Right atrium auricular region (tissue), 2 donors: ENCODE measurements at regions not wholly inside any gene's neighbourhood (a gene's known extent, or its start where the extent isn't known, plus 50 kb on each side); places are given as distances from the start of the nearest gene placed in this dataset.

Source experiments
- DNase-seq: peaks from one replicate; pipeline ENCODE4 v3.0.0-alpha.2; 2019; ENCODE audit warnings: low spot score
- H3K27ac ChIP-seq, 2 donors: fragments of 200-600 bp; sonication (generic); 1 replicate in 1 of 2; 2 replicates in 1 of 2; pipeline ENCODE4 v1.5.1; 2016 to 2019
- H3K27me3 ChIP-seq, 2 donors: fragments of 200-600 bp; sonication (generic); one replicate each; pipeline versions ENCODE4 v1.5.1 to v1.6.0; 2017 to 2019
- H3K36me3 ChIP-seq: fragments of 200-600 bp; sonication (generic); one replicate; pipeline ENCODE4 v1.5.1; 2016
- H3K4me1 ChIP-seq, 2 donors: fragments of 200-600 bp; sonication (generic); one replicate each; pipeline versions ENCODE4 v1.5.1 to v1.6.0; 2017 to 2019
- H3K4me3 ChIP-seq, 2 donors: fragments of 200-600 bp; sonication (generic); 1 replicate in 1 of 2; 2 replicates in 1 of 2; pipeline ENCODE4 v1.5.1; 2017 to 2019; ENCODE audit warnings: mild to moderate bottlenecking in 1 of 2, moderate library complexity in 1 of 2
- H3K9me3 ChIP-seq, 2 donors: fragments of 200-600 bp; sonication (generic); one replicate each; pipeline ENCODE4 v1.5.1; 2019
- TF ChIP-seq, protein P1 (sequence below), 2 donors: fragments of 200-600 bp; sonication (generic); IDR thresholded peaks; one replicate each; pipeline ENCODE4 v1.5.1; 2019; ENCODE audit warnings: antibody characterized with exemption in 2 of 2

- peak; percentile 66 for DNase-seq
- H3K27me3 ChIP-seq = peaks cover 0 to 9% of the 10 kb centered on the region in 2 donors
Observed at GRCh38 chr1:157193702-157194391, 55.7 kb upstream of the ETV3 start.

DNA sequence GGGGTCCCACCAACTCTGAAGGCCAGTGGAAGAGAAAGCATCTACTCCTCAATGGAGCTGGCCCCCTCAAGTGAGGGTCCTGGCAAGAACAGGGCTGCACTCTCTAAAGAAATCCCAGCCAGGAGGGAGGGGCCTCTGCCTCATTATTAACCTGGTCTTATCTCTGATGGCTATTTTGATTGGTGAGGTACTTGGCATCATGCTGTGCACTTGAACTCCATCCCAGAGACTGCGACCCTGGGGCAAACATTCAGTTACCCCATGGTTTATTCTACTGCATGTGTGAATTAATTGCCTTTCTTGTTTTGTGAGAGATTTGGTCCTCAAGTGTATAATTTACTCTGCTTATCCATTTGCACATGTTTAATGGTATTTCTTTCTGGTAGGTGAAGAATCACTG, 55.0 kb upstream of the ETV3 start:
- no peak overlapping the region for H3K27ac ChIP-seq
- no peak for DNase-seq
- TF ChIP-seq, protein P1, sequence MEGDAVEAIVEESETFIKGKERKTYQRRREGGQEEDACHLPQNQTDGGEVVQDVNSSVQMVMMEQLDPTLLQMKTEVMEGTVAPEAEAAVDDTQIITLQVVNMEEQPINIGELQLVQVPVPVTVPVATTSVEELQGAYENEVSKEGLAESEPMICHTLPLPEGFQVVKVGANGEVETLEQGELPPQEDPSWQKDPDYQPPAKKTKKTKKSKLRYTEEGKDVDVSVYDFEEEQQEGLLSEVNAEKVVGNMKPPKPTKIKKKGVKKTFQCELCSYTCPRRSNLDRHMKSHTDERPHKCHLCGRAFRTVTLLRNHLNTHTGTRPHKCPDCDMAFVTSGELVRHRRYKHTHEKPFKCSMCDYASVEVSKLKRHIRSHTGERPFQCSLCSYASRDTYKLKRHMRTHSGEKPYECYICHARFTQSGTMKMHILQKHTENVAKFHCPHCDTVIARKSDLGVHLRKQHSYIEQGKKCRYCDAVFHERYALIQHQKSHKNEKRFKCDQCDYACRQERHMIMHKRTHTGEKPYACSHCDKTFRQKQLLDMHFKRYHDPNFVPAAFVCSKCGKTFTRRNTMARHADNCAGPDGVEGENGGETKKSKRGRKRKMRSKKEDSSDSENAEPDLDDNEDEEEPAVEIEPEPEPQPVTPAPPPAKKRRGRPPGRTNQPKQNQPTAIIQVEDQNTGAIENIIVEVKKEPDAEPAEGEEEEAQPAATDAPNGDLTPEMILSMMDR (IDR thresholded peaks at IDR 0.05) = no peak
- no peaks in the 10 kb centered on the region for H3K36me3 ChIP-seq
- H3K4me1 ChIP-seq = peaks cover 0 to 5% of the 10 kb centered on the region in 2 donors
- peaks cover 0 to 9% of the 10 kb centered on the region in 2 donors for H3K27me3 ChIP-seq
- H3K4me3 ChIP-seq = no peak overlapping the region
- H3K9me3 ChIP-seq = no peaks in the 10 kb centered on the region

More at GRCh38 chr1:157193702-157194391, 55.7 kb upstream of the ETV3 start:
- TF ChIP-seq, protein P1 (IDR thresholded peaks at IDR 0.05) = peak in 1 of 2 donors; percentile 68
- no peaks in the 10 kb centered on the region for H3K9me3 ChIP-seq
- no peak overlapping the region for H3K4me3 ChIP-seq
- no peak overlapping the region for H3K27ac ChIP-seq
- no peaks in the 10 kb centered on the region for H3K36me3 ChIP-seq
- H3K4me1 ChIP-seq = peaks cover 0 to 5% of the 10 kb centered on the region in 2 donors

DNA sequence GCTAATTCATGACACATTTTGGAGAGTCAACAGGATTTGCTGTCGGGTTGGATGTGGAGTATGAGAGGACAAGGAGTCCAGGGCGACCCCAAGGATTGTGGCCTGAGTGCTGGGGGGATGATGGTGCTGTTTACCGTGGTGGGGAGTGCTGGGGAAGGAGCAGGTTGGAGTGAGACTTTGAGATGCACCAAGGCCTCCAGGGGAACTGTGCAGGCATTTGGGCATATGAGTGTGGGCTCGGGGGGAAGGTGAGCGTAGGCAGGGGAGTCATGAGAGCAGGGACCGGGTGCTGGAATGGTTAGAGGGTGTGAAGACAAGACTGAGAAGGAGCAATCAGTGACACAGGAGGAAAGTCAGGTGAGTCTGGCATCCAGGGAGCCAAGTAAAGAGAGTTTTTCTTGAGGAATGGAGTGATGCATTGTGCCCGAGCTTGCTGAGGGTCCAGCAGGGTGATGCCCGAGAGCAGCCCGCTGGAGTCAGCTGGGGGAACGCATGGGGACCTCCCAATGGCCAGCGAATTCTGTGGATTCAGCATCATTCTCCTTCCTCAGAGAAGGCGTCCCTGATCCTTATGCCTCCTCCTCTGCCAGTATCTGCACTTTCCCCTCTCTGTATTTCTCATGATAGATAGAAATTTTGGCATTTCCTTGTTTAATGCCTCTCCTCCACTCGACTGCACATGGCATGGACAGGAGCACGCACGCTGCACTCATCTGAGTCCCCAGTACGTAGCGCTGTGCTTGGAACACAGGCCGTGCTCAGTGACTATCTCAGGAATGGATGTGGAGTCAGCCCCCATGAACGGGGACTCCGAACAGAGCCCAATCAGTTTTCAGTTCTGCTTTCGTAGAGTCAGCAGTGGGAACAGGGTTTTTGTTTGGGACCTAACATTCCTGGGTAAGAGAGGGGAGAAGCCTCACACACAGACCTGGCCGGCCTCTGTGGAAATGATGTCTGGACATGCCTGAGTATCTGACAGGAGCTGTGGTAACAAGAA, 52.1 kb upstream of the ETV3 start:
- no peak overlapping the region for H3K27ac ChIP-seq
- H3K4me3 ChIP-seq = no peak overlapping the region
- H3K9me3 ChIP-seq = no peaks in the 10 kb centered on the region
- peak; percentile 26 for DNase-seq
- peaks cover 0 to 8% of the 10 kb centered on the region in 2 donors for H3K27me3 ChIP-seq
- peaks cover 0 to 5% of the 10 kb centered on the region in 2 donors for H3K4me1 ChIP-seq
- TF ChIP-seq, protein P1 (IDR thresholded peaks at IDR 0.05) = no peak
- H3K36me3 ChIP-seq = no peaks in the 10 kb centered on the region

DNA sequence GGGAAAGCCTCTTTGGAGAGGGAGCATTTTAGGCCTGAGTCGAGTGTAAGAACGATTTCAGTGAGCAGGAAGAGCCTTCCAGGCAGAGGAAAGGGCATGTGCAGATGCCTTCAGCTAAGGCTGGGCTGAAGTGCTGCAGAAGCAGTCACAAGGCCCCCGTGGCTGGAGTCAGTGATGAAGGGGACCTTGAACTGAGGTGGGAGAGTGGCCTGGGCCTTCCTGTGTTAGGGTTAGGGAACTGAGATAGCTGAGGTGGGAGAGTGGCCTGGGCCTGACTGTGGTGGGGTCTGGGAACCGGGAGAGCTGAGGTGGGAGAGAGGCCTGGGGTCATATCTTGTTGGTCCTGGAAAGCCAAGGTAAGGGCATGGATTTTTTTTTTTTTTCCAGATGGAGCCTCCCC, 50.9 kb upstream of the ETV3 start:
- no peak overlapping the region for H3K27ac ChIP-seq
- no peaks in the 10 kb centered on the region for H3K36me3 ChIP-seq
- TF ChIP-seq, protein P1 (IDR thresholded peaks at IDR 0.05) = no peak
- no peaks in the 10 kb centered on the region for H3K27me3 ChIP-seq
- DNase-seq = peak; percentile 28
- H3K4me3 ChIP-seq = no peak overlapping the region
- no peaks in the 10 kb centered on the region for H3K9me3 ChIP-seq
- no peaks in the 10 kb centered on the region for H3K4me1 ChIP-seq
